ENCODE measurements at regions not wholly inside any gene's neighbourhood (a gene's known extent, or its start where the extent isn't known, plus 50 kb on each side); places are given as distances from the start of the nearest gene placed in this dataset.

GRCh38 chr11:42849362-42849761, 462.4 kb upstream of the API5 start:
- intact Hi-C loops (cut with micrococcal nuclease), result no loop called here
- no peaks in the 10 kb centered on the region for H3K4me1 ChIP-seq (ENCODE audit: control insufficient read depth in 1 of 2, insufficient read depth in 2 of 2, low read length in 2 of 2)

DNA sequence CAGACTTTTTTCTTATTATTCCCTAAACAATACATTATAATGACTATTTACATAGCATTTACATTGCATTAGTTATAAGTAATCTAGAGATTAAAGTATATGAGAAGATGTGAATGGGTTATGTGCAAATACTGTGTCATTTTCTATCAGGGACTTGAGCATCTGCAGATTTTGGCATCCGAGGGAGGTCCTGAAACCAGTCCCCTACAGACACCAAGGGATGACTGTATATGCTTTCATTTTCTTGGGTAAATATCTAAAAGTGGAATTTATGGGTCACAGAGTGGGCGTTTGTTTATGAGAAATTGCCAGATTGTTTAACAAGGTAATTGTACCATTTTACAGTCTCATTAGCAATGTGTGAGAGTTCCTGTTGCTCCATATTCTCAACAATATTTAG, 454.5 kb upstream of the API5 start:
- DNase-seq, result no peak
- peaks cover 0 to 2% (median 0%) of the 10 kb centered on the region in 3 donors for H3K27me3 Mint-ChIP-seq (ENCODE audit: low read depth in 3 of 3)
- H3K36me3 Mint-ChIP-seq, result no peaks in the 10 kb centered on the region
- no peaks in the 10 kb centered on the region for H3K4me1 Mint-ChIP-seq
- Histone ChIP-seq H2AFZ (ENCODE audit: insufficient read depth, low read depth, low read length, poor library complexity, severe bottlenecking) (no peak overlapping the region), H3K27me3 (ENCODE audit: control insufficient read depth in 2 of 2, insufficient read depth in 2 of 2, low read length in 2 of 2) (no peaks in the 10 kb centered on the region), H3K79me2 (ENCODE audit: insufficient read depth, low read length) (no peaks in the 10 kb centered on the region), H3K4me3 (replicated peaks in 1 of 3; ENCODE audit: low read depth in 2 of 3, low read length in 3 of 3) (no peak overlapping the region), H3K4me1 (ENCODE audit: control insufficient read depth in 1 of 2, insufficient read depth in 2 of 2, low read length in 2 of 2) (no peaks in the 10 kb centered on the region), H3K36me3 (replicated peaks in 1 of 2; ENCODE audit: control insufficient read depth in 1 of 2, insufficient read depth in 2 of 2, low read length in 2 of 2) (no peaks in the 10 kb centered on the region), H3K9ac (ENCODE audit: insufficient read depth, low read length, poor library complexity, severe bottlenecking) (no peak overlapping the region), H3K9me3 (replicated peaks in 1 of 2; ENCODE audit: control insufficient read depth in 1 of 2, insufficient read depth in 1 of 2, low read length in 2 of 2) (no peaks in the 10 kb centered on the region), H3K4me2 (replicated peaks; ENCODE audit: extremely low read depth, low read length, poor library complexity, severe bottlenecking) (no peak overlapping the region), H4K20me1 (ENCODE audit: insufficient read depth, low read length) (no peaks in the 10 kb centered on the region), H3K27ac (ENCODE audit: low read depth in 1 of 2, low read length in 2 of 2) (no peak overlapping the region)
- H3K9me3 Mint-ChIP-seq, result peaks cover 0 to 3% (median 0%) of the 10 kb centered on the region in 7 donors
- intact Hi-C loops (cut with micrococcal nuclease), result no loop called here
- WGBS (ENCODE audit: insufficient coverage), result no CpG with 5 or more reads among the region's 2 CpGs
- H3K27ac Mint-ChIP-seq, result no peak overlapping the region
- H3K4me3 Mint-ChIP-seq, result no peak overlapping the region
- TF ChIP-seq, protein P1, sequence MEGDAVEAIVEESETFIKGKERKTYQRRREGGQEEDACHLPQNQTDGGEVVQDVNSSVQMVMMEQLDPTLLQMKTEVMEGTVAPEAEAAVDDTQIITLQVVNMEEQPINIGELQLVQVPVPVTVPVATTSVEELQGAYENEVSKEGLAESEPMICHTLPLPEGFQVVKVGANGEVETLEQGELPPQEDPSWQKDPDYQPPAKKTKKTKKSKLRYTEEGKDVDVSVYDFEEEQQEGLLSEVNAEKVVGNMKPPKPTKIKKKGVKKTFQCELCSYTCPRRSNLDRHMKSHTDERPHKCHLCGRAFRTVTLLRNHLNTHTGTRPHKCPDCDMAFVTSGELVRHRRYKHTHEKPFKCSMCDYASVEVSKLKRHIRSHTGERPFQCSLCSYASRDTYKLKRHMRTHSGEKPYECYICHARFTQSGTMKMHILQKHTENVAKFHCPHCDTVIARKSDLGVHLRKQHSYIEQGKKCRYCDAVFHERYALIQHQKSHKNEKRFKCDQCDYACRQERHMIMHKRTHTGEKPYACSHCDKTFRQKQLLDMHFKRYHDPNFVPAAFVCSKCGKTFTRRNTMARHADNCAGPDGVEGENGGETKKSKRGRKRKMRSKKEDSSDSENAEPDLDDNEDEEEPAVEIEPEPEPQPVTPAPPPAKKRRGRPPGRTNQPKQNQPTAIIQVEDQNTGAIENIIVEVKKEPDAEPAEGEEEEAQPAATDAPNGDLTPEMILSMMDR (IDR thresholded peaks at IDR 0.05), result no peak

More at GRCh38 chr11:42849362-42849761, 462.4 kb upstream of the API5 start:
- no peaks in the 10 kb centered on the region for H3K4me1 Mint-ChIP-seq
- no peak overlapping the region for H2AFZ ChIP-seq (ENCODE audit: insufficient read depth, low read depth, low read length, poor library complexity, severe bottlenecking)
- no peaks in the 10 kb centered on the region for H3K27me3 Mint-ChIP-seq (ENCODE audit: low read depth in 3 of 3)
- no peak overlapping the region for H3K4me3 Mint-ChIP-seq
- TF ChIP-seq, protein P1 (IDR thresholded peaks at IDR 0.05), result no peak
- H3K27me3 ChIP-seq (ENCODE audit: control insufficient read depth in 2 of 2, insufficient read depth in 2 of 2, low read length in 2 of 2), result no peaks in the 10 kb centered on the region
- H3K36me3 Mint-ChIP-seq, result no peaks in the 10 kb centered on the region
- no CpG with 5 or more reads among the region's 2 CpGs for WGBS (ENCODE audit: insufficient coverage)
- no peaks in the 10 kb centered on the region for H4K20me1 ChIP-seq (ENCODE audit: insufficient read depth, low read length)
- no peak for DNase-seq
- H3K9me3 ChIP-seq (replicated peaks in 1 of 2; ENCODE audit: control insufficient read depth in 1 of 2, insufficient read depth in 1 of 2, low read length in 2 of 2), result no peaks in the 10 kb centered on the region
- H3K9ac ChIP-seq (ENCODE audit: insufficient read depth, low read length, poor library complexity, severe bottlenecking), result no peak overlapping the region
- no peaks in the 10 kb centered on the region for H3K36me3 ChIP-seq (replicated peaks in 1 of 2; ENCODE audit: control insufficient read depth in 1 of 2, insufficient read depth in 2 of 2, low read length in 2 of 2)
- H3K79me2 ChIP-seq (ENCODE audit: insufficient read depth, low read length), result no peaks in the 10 kb centered on the region
- no peak overlapping the region for H3K27ac Mint-ChIP-seq
- no peak overlapping the region for H3K4me2 ChIP-seq (replicated peaks; ENCODE audit: extremely low read depth, low read length, poor library complexity, severe bottlenecking)
- H3K4me3 ChIP-seq (replicated peaks in 1 of 3; ENCODE audit: low read depth in 2 of 3, low read length in 3 of 3), result no peak overlapping the region
- H3K9me3 Mint-ChIP-seq, result peaks cover 0 to 3% (median 0%) of the 10 kb centered on the region in 7 donors
- H3K27ac ChIP-seq (ENCODE audit: low read depth in 1 of 2, low read length in 2 of 2), result no peak overlapping the region
